Dendritic cell treated with granulocyte-macrophage colony-stimulating factor and Interleukin-4, amounts not matched to agents 40 ng/mL and 50 ng/mL, for 4 days (primary cell): ENCODE measurements at regions not wholly inside any gene's neighbourhood (a gene's known extent, or its start where the extent isn't known, plus 50 kb on each side); places are given as distances from the start of the nearest gene placed in this dataset.

Experiments
- H3K27ac Mint-ChIP-seq: one replicate; pipeline ENCODE4 v1.8.0; 2022; ENCODE audit warnings: mild to moderate bottlenecking, mixed read lengths
- H3K27me3 Mint-ChIP-seq: one replicate; pipeline ENCODE4 v1.8.0; 2022; ENCODE audit warnings: mild to moderate bottlenecking, mixed read lengths
- H3K36me3 Mint-ChIP-seq: one replicate; pipeline ENCODE4 v1.8.0; 2022; ENCODE audit warnings: low read depth, mixed read lengths
- H3K4me1 Mint-ChIP-seq: one replicate; pipeline ENCODE4 v1.8.0; 2022; ENCODE audit warnings: low read depth, mixed read lengths
- H3K4me3 Mint-ChIP-seq: one replicate; pipeline ENCODE4 v1.8.0; 2022; ENCODE audit warnings: mild to moderate bottlenecking, moderate library complexity, mixed read lengths
- H3K9me3 Mint-ChIP-seq: one replicate; pipeline ENCODE4 v1.8.0; 2022; ENCODE audit warnings: mixed read lengths
- intact Hi-C: fragments of 100-400 bp; cut with micrococcal nuclease; formaldehyde crosslinking; loops from one replicate; pipeline ENCODE4 v1.15.0; 2022

GRCh38 chr18:78548261-78549058, 431.2 kb upstream of the SALL3 start:
- intact Hi-C loops: no loop called here
- Mint-ChIP-seq H3K36me3 (no peaks in the 10 kb centered on the region), H3K9me3 (peaks cover 14% of the 10 kb centered on the region), H3K4me1 (no peaks in the 10 kb centered on the region), H3K4me3 (no peak overlapping the region), H3K27ac (no peak overlapping the region), H3K27me3 (peaks cover 3% of the 10 kb centered on the region)

GRCh38 chr18:78549971-78550370, 429.6 kb upstream of the SALL3 start:
- H3K9me3 Mint-ChIP-seq: peaks cover 24% of the 10 kb centered on the region
- peaks cover 3% of the 10 kb centered on the region for H3K27me3 Mint-ChIP-seq
- H3K4me3 Mint-ChIP-seq: no peak overlapping the region
- H3K36me3 Mint-ChIP-seq: no peaks in the 10 kb centered on the region
- H3K4me1 Mint-ChIP-seq: no peaks in the 10 kb centered on the region
- no peak overlapping the region for H3K27ac Mint-ChIP-seq
- intact Hi-C loops: no loop called here

- no peak overlapping the region for H3K4me3 Mint-ChIP-seq
- intact Hi-C loops: no loop called here
- H3K27me3 Mint-ChIP-seq: no peaks in the 10 kb centered on the region
- H3K36me3 Mint-ChIP-seq: no peaks in the 10 kb centered on the region
- H3K27ac Mint-ChIP-seq: no peak overlapping the region
- no peaks in the 10 kb centered on the region for H3K4me1 Mint-ChIP-seq
- peaks cover 29% of the 10 kb centered on the region for H3K9me3 Mint-ChIP-seq
Observed at GRCh38 chr18:78554944-78555608, 424.5 kb upstream of the SALL3 start.

GRCh38 chr18:78557371-78557770, 422.2 kb upstream of the SALL3 start:
- Mint-ChIP-seq H3K27me3 (peaks cover under 1% of the 10 kb centered on the region), H3K36me3 (no peaks in the 10 kb centered on the region), H3K9me3 (peaks cover 29% of the 10 kb centered on the region), H3K4me1 (no peaks in the 10 kb centered on the region), H3K27ac (no peak overlapping the region), H3K4me3 (no peak overlapping the region)
- intact Hi-C loops: no loop called here

- H3K9me3 Mint-ChIP-seq: peaks cover 29% of the 10 kb centered on the region
- intact Hi-C loops: no loop called here
- H3K4me3 Mint-ChIP-seq: no peak overlapping the region
- H3K4me1 Mint-ChIP-seq: no peaks in the 10 kb centered on the region
- H3K27ac Mint-ChIP-seq: no peak overlapping the region
- H3K27me3 Mint-ChIP-seq: peaks cover 2% of the 10 kb centered on the region
- no peaks in the 10 kb centered on the region for H3K36me3 Mint-ChIP-seq
Observed at GRCh38 chr18:78558101-78558810, 421.4 kb upstream of the SALL3 start.

GRCh38 chr18:78558948-78559347, 420.7 kb upstream of the SALL3 start:
- intact Hi-C loops: no loop called here

GRCh38 chr18:78559584-78559983, 420.0 kb upstream of the SALL3 start:
- intact Hi-C loops: no loop called here
- Mint-ChIP-seq H3K27ac (no peak overlapping the region), H3K27me3 (peaks cover 2% of the 10 kb centered on the region), H3K4me1 (no peaks in the 10 kb centered on the region), H3K4me3 (no peak overlapping the region), H3K9me3 (peaks cover 23% of the 10 kb centered on the region), H3K36me3 (no peaks in the 10 kb centered on the region)

More at GRCh38 chr18:78558948-78559347, 420.7 kb upstream of the SALL3 start:
- H3K27me3 Mint-ChIP-seq: peaks cover 2% of the 10 kb centered on the region
- no peak overlapping the region for H3K27ac Mint-ChIP-seq
- H3K4me3 Mint-ChIP-seq: no peak overlapping the region
- H3K9me3 Mint-ChIP-seq: peaks cover 29% of the 10 kb centered on the region
- no peaks in the 10 kb centered on the region for H3K4me1 Mint-ChIP-seq
- no peaks in the 10 kb centered on the region for H3K36me3 Mint-ChIP-seq

- Mint-ChIP-seq H3K4me3 (no peak overlapping the region), H3K4me1 (no peaks in the 10 kb centered on the region), H3K27me3 (peaks cover 2% of the 10 kb centered on the region)
Observed at GRCh38 chr18:78561757-78562510, 417.7 kb upstream of the SALL3 start.

GRCh38 chr18:78562531-78562961, 417.1 kb upstream of the SALL3 start:
- Mint-ChIP-seq H3K27ac (no peak overlapping the region), H3K36me3 (no peaks in the 10 kb centered on the region), H3K4me1 (no peaks in the 10 kb centered on the region), H3K4me3 (no peak overlapping the region), H3K27me3 (peaks cover 2% of the 10 kb centered on the region), H3K9me3 (peaks cover 7% of the 10 kb centered on the region)
- intact Hi-C loops: no loop called here

More at GRCh38 chr18:78561757-78562510, 417.7 kb upstream of the SALL3 start:
- peaks cover under 1% of the 10 kb centered on the region for H3K9me3 Mint-ChIP-seq
- H3K36me3 Mint-ChIP-seq: no peaks in the 10 kb centered on the region
- no peak overlapping the region for H3K27ac Mint-ChIP-seq
- intact Hi-C loops: no loop called here

GRCh38 chr18:78563110-78563509, 416.5 kb upstream of the SALL3 start:
- no peak overlapping the region for H3K4me3 Mint-ChIP-seq
- H3K27me3 Mint-ChIP-seq: peaks cover 2% of the 10 kb centered on the region
- H3K27ac Mint-ChIP-seq: no peak overlapping the region
- H3K4me1 Mint-ChIP-seq: no peaks in the 10 kb centered on the region
- H3K9me3 Mint-ChIP-seq: peaks cover 10% of the 10 kb centered on the region
- no peaks in the 10 kb centered on the region for H3K36me3 Mint-ChIP-seq
- intact Hi-C loops: no loop called here

- H3K9me3 Mint-ChIP-seq: peaks cover 13% of the 10 kb centered on the region
- H3K27ac Mint-ChIP-seq: no peak overlapping the region
- H3K4me1 Mint-ChIP-seq: no peaks in the 10 kb centered on the region
- no peaks in the 10 kb centered on the region for H3K36me3 Mint-ChIP-seq
- no peak overlapping the region for H3K4me3 Mint-ChIP-seq
- intact Hi-C loops: no loop called here
- H3K27me3 Mint-ChIP-seq: peaks cover 2% of the 10 kb centered on the region
Observed at GRCh38 chr18:78564030-78564429, 415.6 kb upstream of the SALL3 start.

- peaks cover 2% of the 10 kb centered on the region for H3K27me3 Mint-ChIP-seq
- H3K9me3 Mint-ChIP-seq: peaks cover 18% of the 10 kb centered on the region
- no peak overlapping the region for H3K27ac Mint-ChIP-seq
- no peaks in the 10 kb centered on the region for H3K4me1 Mint-ChIP-seq
- intact Hi-C loops: no loop called here
- no peak overlapping the region for H3K4me3 Mint-ChIP-seq
- no peaks in the 10 kb centered on the region for H3K36me3 Mint-ChIP-seq
Observed at GRCh38 chr18:78564518-78564917, 415.1 kb upstream of the SALL3 start.

- no peak overlapping the region for H3K4me3 Mint-ChIP-seq
- intact Hi-C loops: no loop called here
- peaks cover 2% of the 10 kb centered on the region for H3K27me3 Mint-ChIP-seq
Observed at GRCh38 chr18:78565240-78565639, 414.4 kb upstream of the SALL3 start.

More at GRCh38 chr18:78565240-78565639, 414.4 kb upstream of the SALL3 start:
- H3K36me3 Mint-ChIP-seq: no peaks in the 10 kb centered on the region
- peaks cover 25% of the 10 kb centered on the region for H3K9me3 Mint-ChIP-seq
- H3K4me1 Mint-ChIP-seq: no peaks in the 10 kb centered on the region
- H3K27ac Mint-ChIP-seq: no peak overlapping the region
